SK-N-SH (cell line): ENCODE measurements at regions not wholly inside any gene's neighbourhood (a gene's known extent, or its start where the extent isn't known, plus 50 kb on each side); places are given as distances from the start of the nearest gene placed in this dataset.

Source experiments
- CTCF ChIA-PET: fragments of 300-600, 350-600 bp; formaldehyde crosslinking; extraction: SDS; loops from one replicate; lab custom pipeline; 2021; lab: Yijun Ruan, JAX
- POLR2A ChIA-PET: fragments of 350-600 bp; sonication (Branson Sonifier 250); formaldehyde crosslinking; extraction: SDS; loops from one replicate; lab custom pipeline; 2020; ENCODE audit warnings: antibody characterized with exemption, inconsistent platforms; lab: Yijun Ruan, JAX
- DNase-seq: peaks from one replicate; pipeline ENCODE4 v3.0.0; 2012
- H2AFZ ChIP-seq: fragments of 200-600 bp; sonication (generic); 2 replicates; pipeline ENCODE4 v1.8.1; 2016; ENCODE audit warnings: antibody characterized with exemption, mild to moderate bottlenecking, low read depth
- H3F3A ChIP-seq: fragments of 200-600 bp; sonication (generic); replicated peaks from 2 replicates; pipeline ENCODE3; 2016; ENCODE audit warnings: antibody characterized with exemption, mild to moderate bottlenecking; ENCODE audit not compliant: insufficient read depth
- H3K27ac ChIP-seq, 2 experiments: fragments of 200-500 bp in 1 of 2; fragments of 200-600 bp in 1 of 2; sonication (Bioruptor generic) in 1 of 2; sonication (generic), shearing (Covaris generic) in 1 of 2; 2 replicates each; pipeline versions ENCODE4 v1.5.1 to v1.6.1; 2014 to 2016; ENCODE audit warnings: low read depth in 2 of 2, inconsistent platforms in 1 of 2, low read length in 1 of 2, mild to moderate bottlenecking in 1 of 2, mixed read lengths in 1 of 2
- H3K27me3 ChIP-seq: fragments of 200-600 bp; sonication (generic), shearing (Covaris generic); 2 replicates; pipeline ENCODE4 v1.6.1; 2016; ENCODE audit warnings: mixed run types; ENCODE audit not compliant: insufficient read depth
- H3K36me3 ChIP-seq, 2 experiments: fragments of 200-500 bp in 1 of 2; fragments of 200-600 bp in 1 of 2; sonication (Bioruptor generic) in 1 of 2; sonication (generic) in 1 of 2; replicated peaks in 1 of 2; 2 replicates each; pipeline versions ENCODE3 to v1.5.1; 2014 to 2016; ENCODE audit warnings: low read length in 1 of 2, mild to moderate bottlenecking in 1 of 2; ENCODE audit not compliant: insufficient read depth in 2 of 2, control insufficient read depth in 1 of 2
- H3K4me1 ChIP-seq, 2 experiments: fragments of 200-500 bp in 1 of 2; fragments of 200-600 bp in 1 of 2; sonication (Bioruptor generic) in 1 of 2; sonication (generic), shearing (Covaris generic) in 1 of 2; 2 replicates each; pipeline versions ENCODE4 v1.5.1 to v1.6.1; 2014 to 2016; ENCODE audit warnings: low read depth in 1 of 2, low read length in 1 of 2, mixed run types in 1 of 2; ENCODE audit not compliant: insufficient read depth in 2 of 2, control insufficient read depth in 1 of 2
- H3K4me2 ChIP-seq: fragments of 200-600 bp; sonication (generic), shearing (Covaris generic); 2 replicates; pipeline ENCODE4 v1.6.1; 2017; ENCODE audit warnings: mixed run types
- H3K4me3 ChIP-seq, 2 experiments: fragments of 200-500 bp in 1 of 2; fragments of 200-600 bp in 1 of 2; sonication (Bioruptor generic) in 1 of 2; sonication (generic), shearing (Covaris generic) in 1 of 2; 2 replicates each; pipeline versions ENCODE4 v1.5.1 to v1.8.1; 2014 to 2016; ENCODE audit warnings: low read depth in 2 of 2, inconsistent platforms in 1 of 2, low read length in 1 of 2, mild to moderate bottlenecking in 1 of 2, mixed read lengths in 1 of 2, moderate library complexity in 1 of 2
- H3K79me2 ChIP-seq: fragments of 200-600 bp; sonication (generic); 2 replicates; pipeline ENCODE4 v1.8.1; 2017; ENCODE audit warnings: mild to moderate bottlenecking; ENCODE audit not compliant: insufficient read depth
- H3K9ac ChIP-seq: fragments of 200-600 bp; sonication (generic); 2 replicates; pipeline ENCODE4 v1.6.1; 2017; ENCODE audit warnings: mixed run types
- H3K9me2 ChIP-seq: fragments of 200-600 bp; sonication (generic); 2 replicates; pipeline ENCODE4 v1.6.1; 2017; ENCODE audit warnings: mixed run types
- H3K9me3 ChIP-seq: fragments of 200-600 bp; sonication (generic); 2 replicates; pipeline ENCODE4 v1.6.1; 2017; ENCODE audit warnings: mixed run types, mild to moderate bottlenecking, moderate library complexity
- H4K20me1 ChIP-seq: fragments of 200-600 bp; sonication (generic); 2 replicates; pipeline ENCODE4 v1.6.1; 2017; ENCODE audit warnings: mild to moderate bottlenecking, mixed run types; ENCODE audit not compliant: insufficient read depth
- CHD2 ChIP-seq: fragments of 150-350 bp; IDR thresholded peaks from 2 replicates; pipeline ENCODE4 v1.6.1; 2018; ENCODE audit warnings: low read length; ENCODE audit not compliant: partially characterized antibody
- EP300 ChIP-seq, 2 experiments: IDR thresholded peaks; 2 replicates each; pipeline versions ENCODE4 v1.4.0 to v1.6.1; 2012; ENCODE audit warnings: borderline replicate concordance in 1 of 2, low read depth in 1 of 2, low read length in 1 of 2
- EZH2phosphoT487 ChIP-seq: fragments of 200-600 bp; sonication (generic); IDR thresholded peaks from 2 replicates; pipeline ENCODE4 v1.6.1; 2017; ENCODE audit warnings: low read depth, mixed run types, mild to moderate bottlenecking, antibody characterized with exemption, moderate library complexity, borderline replicate concordance
- FOSL2 ChIP-seq: IDR thresholded peaks from 2 replicates; pipeline ENCODE4 v1.4.0; 2012; ENCODE audit warnings: low read depth, mild to moderate bottlenecking, moderate library complexity, borderline replicate concordance
- FOXM1 ChIP-seq: IDR thresholded peaks from 2 replicates; pipeline ENCODE4 v1.4.0; 2012; ENCODE audit warnings: low read depth, mild to moderate bottlenecking
- JUND ChIP-seq: IDR thresholded peaks from 2 replicates; pipeline ENCODE4 v1.4.0; 2012
- NFIC ChIP-seq: IDR thresholded peaks from 2 replicates; pipeline ENCODE4 v1.4.0; 2012; ENCODE audit warnings: borderline replicate concordance
- NRF1 ChIP-seq: IDR thresholded peaks from 2 replicates; pipeline ENCODE4 v1.6.1; 2012; ENCODE audit warnings: low read depth, mild to moderate bottlenecking, low read length
- RAD21 ChIP-seq: IDR thresholded peaks from 2 replicates; pipeline ENCODE4 v1.6.1; 2012; ENCODE audit warnings: mild to moderate bottlenecking, low read length
- RCOR1 ChIP-seq: fragments of 150-350 bp; IDR thresholded peaks from 2 replicates; pipeline ENCODE4 v1.6.1; 2017; ENCODE audit warnings: antibody characterized with exemption, low read length
- RFX5 ChIP-seq: IDR thresholded peaks from 2 replicates; pipeline ENCODE4 v1.6.1; 2012; ENCODE audit warnings: mild to moderate bottlenecking, improper control_type of control experiment, low read length
- RXRA ChIP-seq: IDR thresholded peaks from 2 replicates; pipeline ENCODE4 v1.4.0; 2012; ENCODE audit warnings: low read depth, mild to moderate bottlenecking, borderline replicate concordance
- TAF1 ChIP-seq: IDR thresholded peaks from 2 replicates; pipeline ENCODE4 v1.6.1; 2012; ENCODE audit warnings: low read depth, mild to moderate bottlenecking, low read length, moderate library complexity, borderline replicate concordance
- TCF12 ChIP-seq: IDR thresholded peaks from 2 replicates; pipeline ENCODE4 v1.4.0; 2012
- WGBS: methylation state at CpG from one replicate; pipeline ENCODE4 v1.1.6; 2017; ENCODE audit warnings: low lambda C conversion rate; 5-methylcytosine and 5-hydroxymethylcytosine counted together
- TF ChIP-seq, protein P1 (sequence below): fragments of 150-350 bp; IDR thresholded peaks from 2 replicates; pipeline ENCODE4 v1.6.1; 2016; ENCODE audit warnings: mild to moderate bottlenecking, low read depth, low read length
- TF ChIP-seq, protein P2 (sequence below): IDR thresholded peaks from 2 replicates; pipeline ENCODE4 v1.4.0; 2012; ENCODE audit warnings: low read depth
- TF ChIP-seq, protein P3 (sequence below): IDR thresholded peaks from 2 replicates; pipeline ENCODE4 v1.4.0; 2012; ENCODE audit warnings: low read depth, borderline replicate concordance

- H3K9me3 ChIP-seq: no peaks in the 10 kb centered on the region
- H3K27me3 ChIP-seq: no peaks in the 10 kb centered on the region
- no peak overlapping the region for H3K4me2 ChIP-seq
- DNase-seq: no peak
- TF ChIP-seq JUND (no peak), FOXM1 (no peak), RFX5 (no peak), FOSL2 (no peak), TAF1 (no peak), CHD2 (no peak), RCOR1 (no peak), NRF1 (no peak), EP300 (IDR thresholded peaks at IDR 0.05; ENCODE audit: borderline replicate concordance in 1 of 2, low read depth in 1 of 2, low read length in 1 of 2) (no peak), NFIC (no peak)
- TF ChIP-seq, protein P1, sequence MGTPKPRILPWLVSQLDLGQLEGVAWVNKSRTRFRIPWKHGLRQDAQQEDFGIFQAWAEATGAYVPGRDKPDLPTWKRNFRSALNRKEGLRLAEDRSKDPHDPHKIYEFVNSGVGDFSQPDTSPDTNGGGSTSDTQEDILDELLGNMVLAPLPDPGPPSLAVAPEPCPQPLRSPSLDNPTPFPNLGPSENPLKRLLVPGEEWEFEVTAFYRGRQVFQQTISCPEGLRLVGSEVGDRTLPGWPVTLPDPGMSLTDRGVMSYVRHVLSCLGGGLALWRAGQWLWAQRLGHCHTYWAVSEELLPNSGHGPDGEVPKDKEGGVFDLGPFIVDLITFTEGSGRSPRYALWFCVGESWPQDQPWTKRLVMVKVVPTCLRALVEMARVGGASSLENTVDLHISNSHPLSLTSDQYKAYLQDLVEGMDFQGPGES: no peak
- TF ChIP-seq, all 33 proteins: peak for 0
- H3K9ac ChIP-seq: no peak overlapping the region
- no peak overlapping the region for H3K4me3 ChIP-seq
- H2AFZ ChIP-seq: no peak overlapping the region
- H3K27ac ChIP-seq: no peak overlapping the region
- no peaks in the 10 kb centered on the region for H4K20me1 ChIP-seq
- POLR2A ChIA-PET: no interaction called here
- WGBS: 1% methylated on average over 2 of the region's 2 CpGs
- no peaks in the 10 kb centered on the region for H3F3A ChIP-seq
- H3K9me2 ChIP-seq: no peaks in the 10 kb centered on the region
- no peaks in the 10 kb centered on the region for H3K79me2 ChIP-seq
- no peaks in the 10 kb centered on the region for H3K4me1 ChIP-seq
- CTCF ChIA-PET: no interaction called here
- no peaks in the 10 kb centered on the region for H3K36me3 ChIP-seq
These were observed 935.1 kb downstream of the SLITRK1 start for GRCh38 chr13:82947191-82947621.

DNA sequence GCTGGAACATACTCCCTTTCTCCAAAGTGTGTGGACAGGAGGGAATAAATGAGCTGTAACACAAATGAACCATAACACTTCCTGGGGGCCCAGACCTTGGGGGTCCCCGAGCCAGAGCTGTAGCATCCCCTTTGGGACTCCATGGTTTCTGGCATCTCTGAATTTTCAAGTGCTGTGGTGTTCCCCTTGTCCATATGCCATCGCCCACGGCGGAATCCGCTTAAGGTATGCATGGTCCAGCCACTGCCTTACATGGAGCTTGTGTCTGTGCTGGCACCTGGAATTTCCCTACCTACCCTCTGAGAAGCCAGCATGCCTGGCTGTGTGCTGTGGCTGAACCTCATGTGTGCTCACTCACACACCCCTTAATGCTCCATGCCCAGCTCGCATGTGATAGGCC lies 943.6 kb downstream of the SLITRK1 start:
- H3K36me3 ChIP-seq: no peaks in the 10 kb centered on the region
- H3K4me1 ChIP-seq: no peaks in the 10 kb centered on the region; a peak in 1 of 4 replicates
- no peaks in the 10 kb centered on the region for H3K79me2 ChIP-seq
- H3K4me2 ChIP-seq: no peak overlapping the region
- DNase-seq: no peak
- ChIA-PET POLR2A (no interaction called here), CTCF (interaction anchor here (1.2 kb wide), 1 partner anchor 19 kb away, joined by 3 read pairs; no protein-coding TSS in a partner anchor)
- H3K9me2 ChIP-seq: no peaks in the 10 kb centered on the region
- no peak overlapping the region for H3K27ac ChIP-seq
- H3K4me3 ChIP-seq: no peak overlapping the region
- H3F3A ChIP-seq: no peaks in the 10 kb centered on the region
- WGBS: 40% methylated on average over 1 of the region's 6 CpGs
- H3K9ac ChIP-seq: no peak overlapping the region
- no peak overlapping the region for H2AFZ ChIP-seq
- H3K27me3 ChIP-seq: no peaks in the 10 kb centered on the region
- H3K9me3 ChIP-seq: no peaks in the 10 kb centered on the region
- H4K20me1 ChIP-seq: no peaks in the 10 kb centered on the region
- TF ChIP-seq EZH2phosphoT487: no peak
- TF ChIP-seq CHD2: no peak
- TF ChIP-seq RCOR1: no peak
- no peak for TF ChIP-seq NRF1
- TF ChIP-seq, protein P2, sequence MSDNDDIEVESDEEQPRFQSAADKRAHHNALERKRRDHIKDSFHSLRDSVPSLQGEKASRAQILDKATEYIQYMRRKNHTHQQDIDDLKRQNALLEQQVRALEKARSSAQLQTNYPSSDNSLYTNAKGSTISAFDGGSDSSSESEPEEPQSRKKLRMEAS: no peak
- no peak for TF ChIP-seq FOSL2
- TF ChIP-seq TCF12: no peak
- TF ChIP-seq RAD21: no peak
- TF ChIP-seq, protein P3, sequence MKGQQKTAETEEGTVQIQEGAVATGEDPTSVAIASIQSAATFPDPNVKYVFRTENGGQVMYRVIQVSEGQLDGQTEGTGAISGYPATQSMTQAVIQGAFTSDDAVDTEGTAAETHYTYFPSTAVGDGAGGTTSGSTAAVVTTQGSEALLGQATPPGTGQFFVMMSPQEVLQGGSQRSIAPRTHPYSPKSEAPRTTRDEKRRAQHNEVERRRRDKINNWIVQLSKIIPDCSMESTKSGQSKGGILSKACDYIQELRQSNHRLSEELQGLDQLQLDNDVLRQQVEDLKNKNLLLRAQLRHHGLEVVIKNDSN: no peak
- TF ChIP-seq NFIC: no peak
- TF ChIP-seq EP300 (IDR thresholded peaks at IDR 0.05; ENCODE audit: borderline replicate concordance in 1 of 2, low read depth in 1 of 2, low read length in 1 of 2): no peak
- TF ChIP-seq RXRA: no peak
